CD14-positive monocyte (primary cell): ENCODE measurements at regions not wholly inside any gene's neighbourhood (a gene's known extent, or its start where the extent isn't known, plus 50 kb on each side); places are given as distances from the start of the nearest gene placed in this dataset.

Source experiments
- DNase-seq, 3 donors: peaks; one replicate each; pipeline ENCODE4 v3.0.0-alpha.2; 2011 to 2022
- H2AFZ ChIP-seq: 2 replicates; pipeline ENCODE4 v1.6.0; 2012; ENCODE audit warnings: mild to moderate bottlenecking, low read depth, low read length, inconsistent platforms; ENCODE audit not compliant: insufficient read depth, poor library complexity, severe bottlenecking
- H3K27ac ChIP-seq, 2 donors: 1 replicate in 1 of 2; 2 replicates in 1 of 2; pipeline ENCODE4 v1.5.1; 2012 to 2013; ENCODE audit warnings: low read length in 2 of 2, control low read depth in 1 of 2, inconsistent platforms in 1 of 2, low read depth in 1 of 2, mild to moderate bottlenecking in 1 of 2
- H3K27me3 ChIP-seq, 2 donors: one replicate each; pipeline versions ENCODE4 v1.6.0 to v1.6.1; 2011 to 2013; ENCODE audit warnings: low read length in 2 of 2; ENCODE audit not compliant: control insufficient read depth in 2 of 2, insufficient read depth in 2 of 2
- H3K36me3 ChIP-seq, 2 donors: replicated peaks in 1 of 2; 1 replicate in 1 of 2; 2 replicates in 1 of 2; pipeline versions ENCODE4 v1.5.1 to v1.6.1; 2012 to 2013; ENCODE audit warnings: low read length in 2 of 2, control low read depth in 1 of 2, inconsistent platforms in 1 of 2, mild to moderate bottlenecking in 1 of 2; ENCODE audit not compliant: insufficient read depth in 2 of 2, control insufficient read depth in 1 of 2
- H3K4me1 ChIP-seq, 2 donors: 1 replicate in 1 of 2; 2 replicates in 1 of 2; pipeline versions ENCODE4 v1.5.1 to v1.6.1; 2012 to 2013; ENCODE audit warnings: low read length in 2 of 2, control low read depth in 1 of 2, inconsistent platforms in 1 of 2, mild to moderate bottlenecking in 1 of 2, moderate library complexity in 1 of 2; ENCODE audit not compliant: insufficient read depth in 2 of 2, control insufficient read depth in 1 of 2
- H3K4me2 ChIP-seq: replicated peaks from 2 replicates; pipeline ENCODE3; 2012; ENCODE audit warnings: low read length, moderate library complexity, mild to moderate bottlenecking; ENCODE audit not compliant: poor library complexity, severe bottlenecking; ENCODE audit errors: extremely low read depth
- H3K4me3 ChIP-seq, 3 experiments: fragments of 200-600 bp in 1 of 3; sonication (generic) in 1 of 3; replicated peaks in 1 of 3; 1 replicate in 2 of 3; 2 replicates in 1 of 3; pipeline ENCODE4 v1.5.1; 2011 to 2013; ENCODE audit warnings: low read length in 3 of 3, mild to moderate bottlenecking in 3 of 3, control low read depth in 2 of 3, low read depth in 2 of 3, inconsistent platforms in 1 of 3, moderate library complexity in 1 of 3
- H3K79me2 ChIP-seq: 2 replicates; pipeline ENCODE4 v1.6.0; 2012; ENCODE audit warnings: mild to moderate bottlenecking, control low read depth, inconsistent platforms, low read length, moderate library complexity; ENCODE audit not compliant: insufficient read depth
- H3K9ac ChIP-seq: 2 replicates; pipeline ENCODE4 v1.6.0; 2017; ENCODE audit warnings: low read length, mild to moderate bottlenecking; ENCODE audit not compliant: insufficient read depth, poor library complexity, severe bottlenecking
- H3K9me3 ChIP-seq, 2 donors: replicated peaks in 1 of 2; 1 replicate in 1 of 2; 2 replicates in 1 of 2; pipeline versions ENCODE4 v1.5.1 to v1.6.1; 2012 to 2013; ENCODE audit warnings: low read length in 2 of 2, control low read depth in 1 of 2; ENCODE audit not compliant: control insufficient read depth in 1 of 2, insufficient read depth in 1 of 2
- H4K20me1 ChIP-seq: 2 replicates; pipeline ENCODE4 v1.6.0; 2012; ENCODE audit warnings: mild to moderate bottlenecking, low read length, control low read depth, moderate library complexity; ENCODE audit not compliant: insufficient read depth
- H3K27ac Mint-ChIP-seq, 7 donors: one replicate each; pipeline ENCODE4 v1.8.0; 2020; ENCODE audit warnings: mild to moderate bottlenecking in 7 of 7, mixed read lengths in 7 of 7, moderate library complexity in 6 of 7, inconsistent platforms in 2 of 7
- H3K27me3 Mint-ChIP-seq, 3 donors: one replicate each; pipeline ENCODE4 v1.8.0; 2021 to 2022; ENCODE audit warnings: low read depth in 3 of 3, mild to moderate bottlenecking in 3 of 3, mixed read lengths in 3 of 3, moderate library complexity in 3 of 3, inconsistent platforms in 1 of 3
- H3K36me3 Mint-ChIP-seq, 2 donors: one replicate each; pipeline ENCODE4 v1.8.0; 2020; ENCODE audit warnings: mixed read lengths in 2 of 2, inconsistent platforms in 1 of 2, mild to moderate bottlenecking in 1 of 2
- H3K4me1 Mint-ChIP-seq: one replicate; pipeline ENCODE4 v1.8.0; 2020; ENCODE audit warnings: mild to moderate bottlenecking, mixed read lengths
- H3K4me3 Mint-ChIP-seq, 2 donors: one replicate each; pipeline ENCODE4 v1.8.0; 2020; ENCODE audit warnings: mild to moderate bottlenecking in 2 of 2, mixed read lengths in 2 of 2, moderate library complexity in 1 of 2
- H3K9me3 Mint-ChIP-seq, 7 donors: one replicate each; pipeline ENCODE4 v1.8.0; 2020 to 2022; ENCODE audit warnings: mixed read lengths in 7 of 7, mild to moderate bottlenecking in 6 of 7, moderate library complexity in 6 of 7, inconsistent platforms in 2 of 7
- CTCF ChIP-seq: fragments of 200-600 bp; IDR thresholded peaks from one replicate; pipeline ENCODE4 v1.8.0; 2022; ENCODE audit warnings: antibody characterized with exemption, mild to moderate bottlenecking
- WGBS: methylation state at CpG from one replicate; pipeline ENCODE4 v1.1.5; 2013; ENCODE audit warnings: missing lambda C conversion rate; ENCODE audit not compliant: insufficient coverage; 5-methylcytosine and 5-hydroxymethylcytosine counted together
- intact Hi-C, 2 donors: fragments of 100-400 bp; cut with micrococcal nuclease; formaldehyde crosslinking; loops; one replicate each; pipeline versions ENCODE4 v1.15.0 to v1.15.1; 2023

- Histone ChIP-seq H3K9ac (no peak overlapping the region), H3K9me3 (peaks cover 0 to 2% of the 10 kb centered on the region in 2 donors), H4K20me1 (no peaks in the 10 kb centered on the region), H3K4me3 (no peak overlapping the region), H3K27me3 (no peaks in the 10 kb centered on the region), H3K79me2 (no peaks in the 10 kb centered on the region), H3K4me2 (no peak overlapping the region), H2AFZ (no peak overlapping the region), H3K27ac (no peak overlapping the region), H3K36me3 (no peaks in the 10 kb centered on the region), H3K4me1 (no peaks in the 10 kb centered on the region)
- Mint-ChIP-seq H3K4me1 (no peaks in the 10 kb centered on the region), H3K27ac (no peak overlapping the region), H3K36me3 (no peaks in the 10 kb centered on the region), H3K27me3 (peaks cover 0 to 3% (median 0%) of the 10 kb centered on the region in 3 donors), H3K4me3 (no peak overlapping the region), H3K9me3 (peaks cover 0 to 2% (median 0%) of the 10 kb centered on the region in 7 donors)
- no peak for DNase-seq
- WGBS, result 91% methylated on average over 4 of the region's 7 CpGs
- intact Hi-C loops, result no loop called here
- TF ChIP-seq CTCF, result no peak
Measured at GRCh38 chr11:70783821-70784220, 385.5 kb downstream of the CTTN start.

DNA sequence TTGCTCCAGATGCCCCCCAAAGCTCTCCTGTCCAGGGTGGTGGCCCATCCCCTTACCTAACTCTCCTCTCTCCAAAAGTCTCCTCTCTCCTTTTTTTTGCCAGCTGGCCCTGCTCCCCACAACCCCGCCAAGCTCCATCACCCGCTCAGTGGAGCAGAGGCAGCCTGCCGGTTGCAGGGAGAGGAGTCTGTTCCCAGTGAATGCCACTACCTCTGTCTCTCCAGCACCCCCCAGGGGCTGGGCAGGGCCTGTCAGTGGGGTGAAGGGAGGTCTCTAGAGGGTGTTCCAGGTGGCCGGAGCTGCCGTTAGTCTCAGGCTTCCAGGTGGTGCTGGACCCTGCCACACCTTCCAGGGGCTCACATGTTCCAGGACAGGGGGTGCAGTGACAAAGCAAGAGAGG lies 387.0 kb downstream of the CTTN start:
- intact Hi-C loops, result no loop called here
- H2AFZ ChIP-seq, result no peak overlapping the region
- WGBS, result 100% methylated on average over 2 of the region's 5 CpGs

More for the DNA sequence above, 387.0 kb downstream of the CTTN start:
- no peak overlapping the region for H3K27ac ChIP-seq
- H4K20me1 ChIP-seq, result no peaks in the 10 kb centered on the region
- Mint-ChIP-seq H3K4me3 (no peak overlapping the region), H3K36me3 (no peaks in the 10 kb centered on the region), H3K27ac (no peak overlapping the region), H3K27me3 (peaks cover 0 to 3% (median 2%) of the 10 kb centered on the region in 3 donors), H3K9me3 (peaks cover 0 to 4% (median 0%) of the 10 kb centered on the region in 7 donors), H3K4me1 (no peaks in the 10 kb centered on the region)
- H3K27me3 ChIP-seq, result no peaks in the 10 kb centered on the region
- TF ChIP-seq CTCF, result no peak
- DNase-seq, result no peak
- no peak overlapping the region for H3K4me3 ChIP-seq
- no peaks in the 10 kb centered on the region for H3K4me1 ChIP-seq
- H3K79me2 ChIP-seq, result no peaks in the 10 kb centered on the region
- H3K4me2 ChIP-seq, result no peak overlapping the region
- peaks cover 0 to 2% of the 10 kb centered on the region in 2 donors for H3K9me3 ChIP-seq
- no peak overlapping the region for H3K9ac ChIP-seq
- no peaks in the 10 kb centered on the region for H3K36me3 ChIP-seq
